SK-N-SH treated with all-trans-retinoic acid at 6 μM for 48 hours (cell line): ENCODE measurements at regions not wholly inside any gene's neighbourhood (a gene's known extent, or its start where the extent isn't known, plus 50 kb on each side); places are given as distances from the start of the nearest gene placed in this dataset.

ENCODE experiments used
- BACH2 ChIP-seq: fragments of 250-450 bp; sonication (Bioruptor Pico); IDR thresholded peaks from 2 replicates; pipeline ENCODE4 v1.9.0; 2021; ENCODE audit warnings: mild to moderate bottlenecking, borderline replicate concordance
- GLIS3 ChIP-seq: fragments of 250-450 bp; sonication (Bioruptor Pico); IDR thresholded peaks from 2 replicates; pipeline ENCODE4 v1.5.0; 2020; ENCODE audit warnings: mild to moderate bottlenecking, moderate library complexity
- PPARA ChIP-seq: fragments of 250-450 bp; sonication (Bioruptor Pico); IDR thresholded peaks from 2 replicates; pipeline ENCODE4 v1.5.0; 2020; ENCODE audit warnings: mild to moderate bottlenecking, borderline replicate concordance
- RARB ChIP-seq: fragments of 250-450 bp; sonication (Bioruptor Pico); IDR thresholded peaks from 2 replicates; pipeline ENCODE4 v1.8.0; 2021; ENCODE audit warnings: mild to moderate bottlenecking, moderate library complexity
- SNAI2 ChIP-seq: fragments of 250-450 bp; sonication (Bioruptor Pico); IDR thresholded peaks from 2 replicates; pipeline ENCODE4 v1.5.0; 2020; ENCODE audit warnings: mild to moderate bottlenecking, moderate library complexity
- TCF4 ChIP-seq: fragments of 250-450 bp; sonication (Bioruptor Pico); IDR thresholded peaks from 2 replicates; pipeline ENCODE4 v1.8.0; 2021; ENCODE audit warnings: mild to moderate bottlenecking, moderate library complexity, borderline replicate concordance
- ZFP3 ChIP-seq: fragments of 250-450 bp; sonication (Bioruptor Pico); IDR thresholded peaks from 2 replicates; pipeline ENCODE4 v1.5.0; 2020; ENCODE audit warnings: mild to moderate bottlenecking, moderate library complexity
- ZNF565 ChIP-seq: fragments of 450-650 bp; formaldehyde crosslinking; conservative IDR thresholded peaks from 2 replicates; pipeline ENCODE4 v1.5.0; 2020; ENCODE audit warnings: low read depth, mild to moderate bottlenecking, moderate library complexity
- ZNF70 ChIP-seq: fragments of 450-650 bp; formaldehyde crosslinking; IDR thresholded peaks from 2 replicates; pipeline ENCODE4 v1.5.0; 2020; ENCODE audit warnings: mild to moderate bottlenecking, moderate library complexity
- TF ChIP-seq, protein P1 (sequence below): fragments of 250-450 bp; sonication (Bioruptor Pico); IDR thresholded peaks from 2 replicates; pipeline ENCODE4 v1.8.0; 2020; ENCODE audit warnings: mild to moderate bottlenecking, moderate library complexity, borderline replicate concordance
- TF ChIP-seq, protein P2 (sequence below): fragments of 250-450 bp; sonication (Bioruptor Pico); IDR thresholded peaks from 2 replicates; pipeline ENCODE4 v1.5.0; 2020; ENCODE audit warnings: mild to moderate bottlenecking, moderate library complexity
- TF ChIP-seq, protein P3 (sequence below): fragments of 250-450 bp; sonication (Bioruptor Pico); IDR thresholded peaks from 2 replicates; pipeline ENCODE4 v1.8.0; 2021; ENCODE audit warnings: low read depth, mild to moderate bottlenecking, moderate library complexity, borderline replicate concordance
- TF ChIP-seq, protein P4 (sequence below): fragments of 250-450 bp; sonication (Bioruptor Pico); IDR thresholded peaks from 2 replicates; pipeline ENCODE4 v1.5.1; 2021; ENCODE audit warnings: mild to moderate bottlenecking, moderate library complexity

DNA sequence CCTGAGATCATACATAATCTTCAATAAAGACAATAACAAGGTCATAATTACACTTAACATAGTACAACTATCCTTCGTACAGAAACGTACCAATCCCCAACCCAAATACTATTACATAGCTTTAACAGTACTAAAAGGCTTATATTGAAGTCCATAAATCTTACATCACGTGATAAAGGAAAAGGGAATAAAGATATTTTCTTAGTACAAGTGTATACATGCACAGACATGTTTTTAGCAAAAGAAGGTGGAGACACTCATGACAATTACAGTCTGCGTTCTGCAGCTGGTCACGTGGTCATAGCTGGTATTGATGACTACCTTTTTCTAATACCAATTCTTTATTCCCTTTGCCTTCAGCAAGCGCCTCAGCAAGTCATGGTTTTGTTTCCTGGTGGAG, 464.5 kb upstream of the SLITRK5 start:
- TF ChIP-seq TCF4 (no peak), ZNF70 (no peak), ZFP3 (CRISPR knock-in tag) (no peak), BACH2 (CRISPR knock-in tag) (no peak), ZNF565 (no peak), PPARA (no peak), RARB (CRISPR knock-in tag) (no peak), SNAI2 (CRISPR knock-in tag) (no peak), GLIS3 (CRISPR knock-in tag) (no peak)
- TF ChIP-seq, protein P1, sequence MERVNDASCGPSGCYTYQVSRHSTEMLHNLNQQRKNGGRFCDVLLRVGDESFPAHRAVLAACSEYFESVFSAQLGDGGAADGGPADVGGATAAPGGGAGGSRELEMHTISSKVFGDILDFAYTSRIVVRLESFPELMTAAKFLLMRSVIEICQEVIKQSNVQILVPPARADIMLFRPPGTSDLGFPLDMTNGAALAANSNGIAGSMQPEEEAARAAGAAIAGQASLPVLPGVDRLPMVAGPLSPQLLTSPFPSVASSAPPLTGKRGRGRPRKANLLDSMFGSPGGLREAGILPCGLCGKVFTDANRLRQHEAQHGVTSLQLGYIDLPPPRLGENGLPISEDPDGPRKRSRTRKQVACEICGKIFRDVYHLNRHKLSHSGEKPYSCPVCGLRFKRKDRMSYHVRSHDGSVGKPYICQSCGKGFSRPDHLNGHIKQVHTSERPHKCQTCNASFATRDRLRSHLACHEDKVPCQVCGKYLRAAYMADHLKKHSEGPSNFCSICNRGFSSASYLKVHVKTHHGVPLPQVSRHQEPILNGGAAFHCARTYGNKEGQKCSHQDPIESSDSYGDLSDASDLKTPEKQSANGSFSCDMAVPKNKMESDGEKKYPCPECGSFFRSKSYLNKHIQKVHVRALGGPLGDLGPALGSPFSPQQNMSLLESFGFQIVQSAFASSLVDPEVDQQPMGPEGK (CRISPR knock-in tag) = no peak
- TF ChIP-seq, protein P2, sequence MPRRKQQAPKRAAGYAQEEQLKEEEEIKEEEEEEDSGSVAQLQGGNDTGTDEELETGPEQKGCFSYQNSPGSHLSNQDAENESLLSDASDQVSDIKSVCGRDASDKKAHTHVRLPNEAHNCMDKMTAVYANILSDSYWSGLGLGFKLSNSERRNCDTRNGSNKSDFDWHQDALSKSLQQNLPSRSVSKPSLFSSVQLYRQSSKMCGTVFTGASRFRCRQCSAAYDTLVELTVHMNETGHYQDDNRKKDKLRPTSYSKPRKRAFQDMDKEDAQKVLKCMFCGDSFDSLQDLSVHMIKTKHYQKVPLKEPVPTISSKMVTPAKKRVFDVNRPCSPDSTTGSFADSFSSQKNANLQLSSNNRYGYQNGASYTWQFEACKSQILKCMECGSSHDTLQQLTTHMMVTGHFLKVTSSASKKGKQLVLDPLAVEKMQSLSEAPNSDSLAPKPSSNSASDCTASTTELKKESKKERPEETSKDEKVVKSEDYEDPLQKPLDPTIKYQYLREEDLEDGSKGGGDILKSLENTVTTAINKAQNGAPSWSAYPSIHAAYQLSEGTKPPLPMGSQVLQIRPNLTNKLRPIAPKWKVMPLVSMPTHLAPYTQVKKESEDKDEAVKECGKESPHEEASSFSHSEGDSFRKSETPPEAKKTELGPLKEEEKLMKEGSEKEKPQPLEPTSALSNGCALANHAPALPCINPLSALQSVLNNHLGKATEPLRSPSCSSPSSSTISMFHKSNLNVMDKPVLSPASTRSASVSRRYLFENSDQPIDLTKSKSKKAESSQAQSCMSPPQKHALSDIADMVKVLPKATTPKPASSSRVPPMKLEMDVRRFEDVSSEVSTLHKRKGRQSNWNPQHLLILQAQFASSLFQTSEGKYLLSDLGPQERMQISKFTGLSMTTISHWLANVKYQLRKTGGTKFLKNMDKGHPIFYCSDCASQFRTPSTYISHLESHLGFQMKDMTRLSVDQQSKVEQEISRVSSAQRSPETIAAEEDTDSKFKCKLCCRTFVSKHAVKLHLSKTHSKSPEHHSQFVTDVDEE = no peak
- TF ChIP-seq, protein P3, sequence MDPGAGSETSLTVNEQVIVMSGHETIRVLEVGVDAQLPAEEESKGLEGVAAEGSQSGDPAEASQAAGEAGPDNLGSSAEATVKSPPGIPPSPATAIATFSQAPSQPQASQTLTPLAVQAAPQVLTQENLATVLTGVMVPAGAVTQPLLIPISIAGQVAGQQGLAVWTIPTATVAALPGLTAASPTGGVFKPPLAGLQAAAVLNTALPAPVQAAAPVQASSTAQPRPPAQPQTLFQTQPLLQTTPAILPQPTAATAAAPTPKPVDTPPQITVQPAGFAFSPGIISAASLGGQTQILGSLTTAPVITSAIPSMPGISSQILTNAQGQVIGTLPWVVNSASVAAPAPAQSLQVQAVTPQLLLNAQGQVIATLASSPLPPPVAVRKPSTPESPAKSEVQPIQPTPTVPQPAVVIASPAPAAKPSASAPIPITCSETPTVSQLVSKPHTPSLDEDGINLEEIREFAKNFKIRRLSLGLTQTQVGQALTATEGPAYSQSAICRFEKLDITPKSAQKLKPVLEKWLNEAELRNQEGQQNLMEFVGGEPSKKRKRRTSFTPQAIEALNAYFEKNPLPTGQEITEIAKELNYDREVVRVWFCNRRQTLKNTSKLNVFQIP (CRISPR knock-in tag) = no peak
- TF ChIP-seq, protein P4, sequence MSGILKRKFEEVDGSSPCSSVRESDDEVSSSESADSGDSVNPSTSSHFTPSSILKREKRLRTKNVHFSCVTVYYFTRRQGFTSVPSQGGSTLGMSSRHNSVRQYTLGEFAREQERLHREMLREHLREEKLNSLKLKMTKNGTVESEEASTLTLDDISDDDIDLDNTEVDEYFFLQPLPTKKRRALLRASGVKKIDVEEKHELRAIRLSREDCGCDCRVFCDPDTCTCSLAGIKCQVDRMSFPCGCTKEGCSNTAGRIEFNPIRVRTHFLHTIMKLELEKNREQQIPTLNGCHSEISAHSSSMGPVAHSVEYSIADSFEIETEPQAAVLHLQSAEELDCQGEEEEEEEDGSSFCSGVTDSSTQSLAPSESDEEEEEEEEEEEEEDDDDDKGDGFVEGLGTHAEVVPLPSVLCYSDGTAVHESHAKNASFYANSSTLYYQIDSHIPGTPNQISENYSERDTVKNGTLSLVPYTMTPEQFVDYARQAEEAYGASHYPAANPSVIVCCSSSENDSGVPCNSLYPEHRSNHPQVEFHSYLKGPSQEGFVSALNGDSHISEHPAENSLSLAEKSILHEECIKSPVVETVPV (CRISPR knock-in tag) = no peak
